Endothelial cell of umbilical vein (primary cell): ENCODE measurements at regions not wholly inside any gene's neighbourhood (a gene's known extent, or its start where the extent isn't known, plus 50 kb on each side); places are given as distances from the start of the nearest gene placed in this dataset.

ENCODE experiments used
- BruUV-seq: library from RNA; stranded (reverse); fragments of 400-500 nt; replicated peaks from 2 replicates; lab custom pipeline; 2021; lab: Mats Ljungman, UMichigan
- CTCF ChIA-PET: fragments of 300-600, 350-600 bp; sonication (Branson Sonifier 250); formaldehyde crosslinking; loops from one replicate; lab custom pipeline; 2021; ENCODE audit warnings: antibody characterized with exemption, inconsistent platforms; lab: Charles Lee
- POLR2A ChIA-PET: fragments of 300-600, 350-600 bp; sonication (Branson Sonifier 250); formaldehyde crosslinking; loops from one replicate; lab custom pipeline; 2021; ENCODE audit warnings: antibody characterized with exemption, inconsistent platforms; lab: Charles Lee
- DNase-seq: peaks from one replicate; pipeline ENCODE4 v3.0.0-alpha.2; 2011; ENCODE audit warnings: low read depth, low spot score
- FAIRE-seq: peaks from 2 replicates; lab custom pipeline; 2011; peaks lifted over from hg19 to GRCh38; lab: Jason Lieb, UNC
- H2AFZ ChIP-seq: 2 replicates; pipeline ENCODE4 v1.6.0; 2012; ENCODE audit warnings: low read depth, low read length, control low read depth, inconsistent platforms
- H3K27ac ChIP-seq: 2 replicates; pipeline ENCODE4 v1.5.1; 2011; ENCODE audit warnings: low read depth, mild to moderate bottlenecking, control low read depth, low read length, moderate library complexity; ENCODE audit not compliant: insufficient read depth
- H3K27me3 ChIP-seq, 2 experiments: 2 replicates each; pipeline versions ENCODE4 v1.6.0 to v1.6.1; 2011; ENCODE audit warnings: low read length in 2 of 2, mixed read lengths in 1 of 2; ENCODE audit not compliant: control insufficient read depth in 2 of 2, insufficient read depth in 2 of 2
- H3K36me3 ChIP-seq, 2 experiments: 2 replicates in 1 of 2; 3 replicates in 1 of 2; pipeline ENCODE4 v1.5.1; 2011; ENCODE audit warnings: low read length in 2 of 2, mild to moderate bottlenecking in 1 of 2, moderate library complexity in 1 of 2; ENCODE audit not compliant: control insufficient read depth in 2 of 2, insufficient read depth in 2 of 2; ENCODE audit errors: extremely low read depth in 1 of 2
- H3K4me1 ChIP-seq: 3 replicates; pipeline ENCODE4 v1.5.1; 2011; ENCODE audit warnings: mild to moderate bottlenecking, low read length; ENCODE audit not compliant: control insufficient read depth, insufficient read depth; ENCODE audit errors: extremely low read depth
- H3K4me2 ChIP-seq: 2 replicates; pipeline ENCODE4 v1.6.1; 2011; ENCODE audit warnings: low read length, control low read depth, mixed read lengths; ENCODE audit not compliant: insufficient read depth
- H3K4me3 ChIP-seq, 3 experiments: fragments of 200-600 bp in 1 of 3; sonication (generic), shearing (Covaris generic) in 1 of 3; replicated peaks in 1 of 3; 2 replicates each; pipeline ENCODE4 v1.5.1; 2011 to 2016; ENCODE audit warnings: control low read depth in 3 of 3, low read length in 3 of 3, mild to moderate bottlenecking in 2 of 3, inconsistent platforms in 1 of 3, low read depth in 1 of 3, moderate library complexity in 1 of 3; ENCODE audit not compliant: insufficient read depth in 1 of 3
- H3K79me2 ChIP-seq: 2 replicates; pipeline ENCODE4 v1.6.0; 2012; ENCODE audit warnings: low read length, inconsistent platforms; ENCODE audit not compliant: control insufficient read depth, insufficient read depth
- H3K9ac ChIP-seq: replicated peaks from 2 replicates; pipeline ENCODE3; 2011; ENCODE audit warnings: low read length, control low read depth; ENCODE audit not compliant: insufficient read depth; ENCODE audit errors: extremely low read depth
- H3K9me1 ChIP-seq: replicated peaks from 3 replicates; pipeline ENCODE4 v1.6.0; 2011; ENCODE audit warnings: mild to moderate bottlenecking, low read length; ENCODE audit not compliant: control insufficient read depth, insufficient read depth; ENCODE audit errors: extremely low read depth
- H3K9me3 ChIP-seq: replicated peaks from 2 replicates; pipeline ENCODE4 v1.5.1; 2012; ENCODE audit warnings: low read length, inconsistent platforms; ENCODE audit not compliant: control insufficient read depth, insufficient read depth
- H4K20me1 ChIP-seq: replicated peaks from 2 replicates; pipeline ENCODE3; 2011; ENCODE audit warnings: mild to moderate bottlenecking, low read length; ENCODE audit not compliant: control insufficient read depth, insufficient read depth; ENCODE audit errors: extremely low read depth
- CTCF ChIP-seq, 2 donors: IDR thresholded peaks; 1 replicate in 1 of 2; 2 replicates in 1 of 2; pipeline ENCODE4 v1.5.1; 2011; ENCODE audit warnings: low read length in 2 of 2, mild to moderate bottlenecking in 2 of 2, moderate library complexity in 2 of 2, control low read depth in 1 of 2, inconsistent platforms in 1 of 2, low read depth in 1 of 2; ENCODE audit not compliant: insufficient read depth in 1 of 2; ENCODE audit errors: extremely low read depth in 1 of 2
- EZH2 ChIP-seq: IDR thresholded peaks from 2 replicates; pipeline ENCODE4 v1.6.1; 2012; ENCODE audit warnings: borderline replicate concordance, low read depth, mild to moderate bottlenecking, moderate library complexity, low read length, inconsistent platforms; ENCODE audit not compliant: severe bottlenecking
- FOS ChIP-seq: IDR thresholded peaks from 2 replicates; pipeline ENCODE4 v1.6.1; 2011; ENCODE audit warnings: mild to moderate bottlenecking, low read length, moderate library complexity, borderline replicate concordance; ENCODE audit not compliant: insufficient read depth
- GATA2 ChIP-seq: IDR thresholded peaks from 2 replicates; pipeline ENCODE4 v1.7.0; 2011; ENCODE audit warnings: low read depth, mild to moderate bottlenecking, moderate library complexity, mixed read lengths, low read length; ENCODE audit not compliant: insufficient read length, insufficient read depth
- JUN ChIP-seq: IDR thresholded peaks from 2 replicates; pipeline ENCODE4 v1.6.1; 2011; ENCODE audit warnings: borderline replicate concordance, low read depth; ENCODE audit not compliant: insufficient read length, insufficient read depth
- MYC ChIP-seq: IDR thresholded peaks from one replicate; pipeline ENCODE4 v1.6.1; 2011; ENCODE audit warnings: mild to moderate bottlenecking, low read depth, low read length
- POLR2A ChIP-seq: IDR thresholded peaks from 2 replicates; pipeline ENCODE4 v1.6.1; 2012; ENCODE audit warnings: low read depth, mild to moderate bottlenecking, control low read depth, low read length
- POLR2AphosphoS5 ChIP-seq: IDR thresholded peaks from 2 replicates; pipeline ENCODE4 v1.6.1; 2012; ENCODE audit warnings: low read depth, mild to moderate bottlenecking, control low read depth, low read length, moderate library complexity; ENCODE audit not compliant: insufficient read depth
- dilution Hi-C: fragments of 300-500 bp; cut with MboI; formaldehyde crosslinking; loops from one replicate; pipeline ENCODE4 v1.15.0; 2019; ENCODE audit warnings: low sequenced_read_pairs; ENCODE audit not compliant: extremely low pct_ligation_motif_present
- intact Hi-C: fragments of 100-400 bp; cut with micrococcal nuclease; formaldehyde crosslinking; loops from one replicate; pipeline ENCODE4 v1.10.0; 2022
- TF ChIP-seq, protein P1 (sequence below): IDR thresholded peaks from 2 replicates; pipeline ENCODE4 v1.6.1; 2011; ENCODE audit not compliant: insufficient read depth, insufficient read length

GRCh38 chr4:166635367-166635766 lies 598.9 kb downstream of the SPOCK3 start:
- BruUV-seq = no TSS peak
- dilution Hi-C loops = no loop called here

More at GRCh38 chr4:166635367-166635766, 598.9 kb downstream of the SPOCK3 start:
- Histone ChIP-seq H3K4me1 (no peaks in the 10 kb centered on the region), H2AFZ (no peak overlapping the region), H3K36me3 (no peaks in the 10 kb centered on the region), H3K4me2 (no peak overlapping the region), H3K27me3 (no peaks in the 10 kb centered on the region), H3K4me3 (no peak overlapping the region), H3K27ac (no peak overlapping the region), H3K9me1 (no peaks in the 10 kb centered on the region), H3K9ac (no peak overlapping the region), H4K20me1 (no peaks in the 10 kb centered on the region), H3K9me3 (peaks cover 2% of the 10 kb centered on the region), H3K79me2 (no peaks in the 10 kb centered on the region)
- DNase-seq = no peak
- CTCF ChIA-PET = no interaction called here
- TF ChIP-seq, protein P1, sequence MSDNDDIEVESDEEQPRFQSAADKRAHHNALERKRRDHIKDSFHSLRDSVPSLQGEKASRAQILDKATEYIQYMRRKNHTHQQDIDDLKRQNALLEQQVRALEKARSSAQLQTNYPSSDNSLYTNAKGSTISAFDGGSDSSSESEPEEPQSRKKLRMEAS = no peak
- TF ChIP-seq MYC (no peak), POLR2A (no peak), CTCF (IDR thresholded peaks at IDR 0.05; ENCODE audit: extremely low read depth in 1 of 2, insufficient read depth in 1 of 2, low read depth in 1 of 2, low read length in 2 of 2) (no peak), JUN (no peak), GATA2 (no peak), EZH2 (no peak), FOS (no peak), POLR2AphosphoS5 (no peak)
- FAIRE-seq = no peak
- intact Hi-C loops = no loop called here
- POLR2A ChIA-PET = no interaction called here
